SH-SY5Y (cell line): ENCODE measurements at regions not wholly inside any gene's neighbourhood (a gene's known extent, or its start where the extent isn't known, plus 50 kb on each side); places are given as distances from the start of the nearest gene placed in this dataset.

Experiments used
- GATA2 ChIP-seq: IDR thresholded peaks from 2 replicates; pipeline ENCODE4 v1.6.1; 2011; ENCODE audit warnings: mild to moderate bottlenecking, low read depth, low read length
- GATA3 ChIP-seq: IDR thresholded peaks from 2 replicates; pipeline ENCODE4 v1.6.1; 2011; ENCODE audit warnings: low read depth, mild to moderate bottlenecking, low read length, moderate library complexity

DNA sequence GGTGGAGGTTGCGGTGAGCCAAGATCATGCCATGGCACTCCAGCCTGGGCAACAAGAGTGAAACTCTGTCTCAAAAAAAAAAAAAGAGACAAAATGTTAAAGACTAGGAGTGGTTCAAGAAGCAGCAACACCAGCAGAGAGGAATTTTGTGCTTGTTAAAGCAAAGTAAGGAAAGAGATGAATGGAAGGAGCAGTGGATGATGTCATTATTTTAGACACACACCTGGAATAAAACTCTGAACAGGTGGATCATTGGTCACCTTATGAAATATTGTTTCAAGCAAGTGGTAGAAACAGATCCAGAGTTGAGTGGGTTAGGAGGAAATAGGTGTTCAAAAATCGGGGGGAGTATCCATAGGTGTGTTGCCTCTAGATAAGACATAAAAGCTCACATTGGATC lies 129.7 kb upstream of the FRMD4A start:
- no peak for TF ChIP-seq GATA2
- TF ChIP-seq GATA3 = no peak
